NCI-H2107 treated with DMSO at 0.1 percent for 48 hours (cell line): ENCODE measurements at regions not wholly inside any gene's neighbourhood (a gene's known extent, or its start where the extent isn't known, plus 50 kb on each side); places are given as distances from the start of the nearest gene placed in this dataset.
A peak's percentile ranks its signal among the peaks of the same experiment; 100 is the strongest.

Source experiments
- DNase-seq: peaks from one replicate; lab custom pipeline; 2025; ENCODE audit not compliant: unreplicated experiment; lab: John Stamatoyannopoulos, UW

GRCh38 chr6:14031516-14031915 lies 86.1 kb upstream of the CD83 start:
- DNase-seq: no peak

GRCh38 chr6:14035071-14035847 lies 82.3 kb upstream of the CD83 start:
- DNase-seq: no peak

GRCh38 chr6:14035874-14036273 lies 81.7 kb upstream of the CD83 start:
- no peak for DNase-seq

GRCh38 chr6:14036911-14037310 lies 80.7 kb upstream of the CD83 start:
- no peak for DNase-seq

GRCh38 chr6:14037402-14038277 lies 79.9 kb upstream of the CD83 start:
- DNase-seq: no peak

GRCh38 chr6:14038467-14039437 lies 78.8 kb upstream of the CD83 start:
- peak; percentile 8 for DNase-seq

GRCh38 chr6:14040042-14040441 lies 77.5 kb upstream of the CD83 start:
- DNase-seq: no peak

GRCh38 chr6:14046476-14047068 lies 71.0 kb upstream of the CD83 start:
- peak; percentile 22 for DNase-seq

GRCh38 chr6:14047151-14047740 lies 70.3 kb upstream of the CD83 start:
- DNase-seq: no peak

GRCh38 chr6:14048837-14049236 lies 68.7 kb upstream of the CD83 start:
- no peak for DNase-seq

- DNase-seq: no peak
These were observed 66.2 kb upstream of the CD83 start for GRCh38 chr6:14051355-14051754.

- no peak for DNase-seq
These were observed 63.8 kb upstream of the CD83 start for GRCh38 chr6:14053811-14054210.

GRCh38 chr6:14055541-14055940 lies 62.0 kb upstream of the CD83 start:
- DNase-seq: no peak

- no peak for DNase-seq
These were observed 59.4 kb upstream of the CD83 start for GRCh38 chr6:14058029-14058695.

GRCh38 chr6:14058735-14059134 lies 58.8 kb upstream of the CD83 start:
- no peak for DNase-seq

GRCh38 chr6:14059791-14060436 lies 57.7 kb upstream of the CD83 start:
- no peak for DNase-seq

GRCh38 chr6:14060971-14061370 lies 56.6 kb upstream of the CD83 start:
- no peak for DNase-seq

- DNase-seq: no peak
These were observed 55.9 kb upstream of the CD83 start for GRCh38 chr6:14061643-14062042.

- no peak for DNase-seq
These were observed 55.1 kb upstream of the CD83 start for GRCh38 chr6:14062345-14063029.
